ENCODE measurements at regions not wholly inside any gene's neighbourhood (a gene's known extent, or its start where the extent isn't known, plus 50 kb on each side); places are given as distances from the start of the nearest gene placed in this dataset.

- Histone ChIP-seq H3K27ac (ENCODE audit: low read length) (no peak overlapping the region), H3K4me3 (ENCODE audit: low read length) (no peak overlapping the region), H4K20me1 (ENCODE audit: insufficient read depth) (no peaks in the 10 kb centered on the region), H3K9me3 (ENCODE audit: low read length) (no peaks in the 10 kb centered on the region), H3K4me2 (ENCODE audit: low read length) (no peak overlapping the region), H3K36me3 (ENCODE audit: insufficient read depth, low read length) (no peaks in the 10 kb centered on the region), H3K9ac (ENCODE audit: low read length) (no peak overlapping the region), H3K9me2 (ENCODE audit: insufficient read depth, low read length) (no peaks in the 10 kb centered on the region), H3K27me3 (ENCODE audit: insufficient read depth, low read depth, low read length) (no peaks in the 10 kb centered on the region), H3F3A (ENCODE audit: insufficient read depth, low read length, poor library complexity, severe bottlenecking) (no peaks in the 10 kb centered on the region), H3K79me2 (replicated peaks; ENCODE audit: insufficient read depth, low read length) (no peaks in the 10 kb centered on the region), H2AFZ (ENCODE audit: low read depth, low read length) (no peak overlapping the region)
- TF ChIP-seq EP300 (conservative IDR thresholded peaks at IDR 0.05; ENCODE audit: poor library complexity, severe bottlenecking) (no peak), RAD21 (conservative IDR thresholded peaks at IDR 0.05) (no peak), SMC3 (conservative IDR thresholded peaks at IDR 0.05; ENCODE audit: poor library complexity) (no peak), CTCF (IDR thresholded peaks at IDR 0.05; ENCODE audit: poor library complexity, severe bottlenecking) (no peak), MXI1 (conservative IDR thresholded peaks at IDR 0.05; ENCODE audit: poor library complexity, severe bottlenecking) (no peak), TAF1 (IDR thresholded peaks at IDR 0.05; ENCODE audit: low read depth) (no peak), REST (IDR thresholded peaks at IDR 0.05; ENCODE audit: borderline replicate concordance) (no peak), POLR2AphosphoS5 (IDR thresholded peaks at IDR 0.05) (no peak), EZH2 (IDR thresholded peaks at IDR 0.05; ENCODE audit: borderline replicate concordance, insufficient read depth, low read length, poor library complexity, severe bottlenecking) (no peak)
Observed at GRCh38 chr5:90193185-90193822, 216.3 kb downstream of the CETN3 start.

- H3K27me3 ChIP-seq (ENCODE audit: insufficient read depth, low read depth, low read length): no peaks in the 10 kb centered on the region
- H3K27ac ChIP-seq (ENCODE audit: low read length): no peak overlapping the region
- no peak for TF ChIP-seq POLR2AphosphoS5 (IDR thresholded peaks at IDR 0.05)
- no peak for TF ChIP-seq MXI1 (conservative IDR thresholded peaks at IDR 0.05; ENCODE audit: poor library complexity, severe bottlenecking)
- no peak for TF ChIP-seq CTCF (IDR thresholded peaks at IDR 0.05; ENCODE audit: poor library complexity, severe bottlenecking)
- no peak for TF ChIP-seq REST (IDR thresholded peaks at IDR 0.05; ENCODE audit: borderline replicate concordance)
- no peak for TF ChIP-seq EZH2 (IDR thresholded peaks at IDR 0.05; ENCODE audit: borderline replicate concordance, insufficient read depth, low read length, poor library complexity, severe bottlenecking)
Observed at GRCh38 chr5:90191352-90192045, 218.1 kb downstream of the CETN3 start.

More at GRCh38 chr5:90191352-90192045, 218.1 kb downstream of the CETN3 start:
- Histone ChIP-seq H2AFZ (ENCODE audit: low read depth, low read length) (no peak overlapping the region), H3K9ac (ENCODE audit: low read length) (no peak overlapping the region), H4K20me1 (ENCODE audit: insufficient read depth) (no peaks in the 10 kb centered on the region), H3F3A (ENCODE audit: insufficient read depth, low read length, poor library complexity, severe bottlenecking) (no peaks in the 10 kb centered on the region), H3K4me2 (ENCODE audit: low read length) (no peak overlapping the region), H3K36me3 (ENCODE audit: insufficient read depth, low read length) (no peaks in the 10 kb centered on the region), H3K9me2 (ENCODE audit: insufficient read depth, low read length) (no peaks in the 10 kb centered on the region), H3K9me3 (ENCODE audit: low read length) (no peaks in the 10 kb centered on the region), H3K4me3 (ENCODE audit: low read length) (no peak overlapping the region), H3K79me2 (replicated peaks; ENCODE audit: insufficient read depth, low read length) (no peaks in the 10 kb centered on the region)

All from neural cell (in vitro differentiated cells).